GM12892 (cell line): ENCODE measurements at regions not wholly inside any gene's neighbourhood (a gene's known extent, or its start where the extent isn't known, plus 50 kb on each side); places are given as distances from the start of the nearest gene placed in this dataset.

Experiments used
- POLR2A ChIP-seq: IDR thresholded peaks from 2 replicates; pipeline ENCODE4 v1.6.1; 2011; ENCODE audit warnings: low read depth, low read length, control low read depth
- POLR2AphosphoS5 ChIP-seq: IDR thresholded peaks from 2 replicates; pipeline ENCODE4 v1.6.1; 2011; ENCODE audit warnings: low read depth, low read length, control low read depth
- TAF1 ChIP-seq: IDR thresholded peaks from 2 replicates; pipeline ENCODE4 v1.6.1; 2011; ENCODE audit warnings: low read depth, mild to moderate bottlenecking, control low read depth, low read length, borderline replicate concordance

GRCh38 chr3:176909044-176909443 lies 288.2 kb downstream of the TBL1XR1 start:
- no peak for TF ChIP-seq POLR2A
- no peak for TF ChIP-seq TAF1
- TF ChIP-seq POLR2AphosphoS5 = no peak
